Stimulated activated CD4-positive, alpha-beta T cell treated with anti-CD3 and anti-CD28 coated beads, Interleukin-12 subunit alpha, Interleukin-12 subunit beta, amount 100 ng/mL, for 24 hours (primary cell): ENCODE measurements at regions not wholly inside any gene's neighbourhood (a gene's known extent, or its start where the extent isn't known, plus 50 kb on each side); places are given as distances from the start of the nearest gene placed in this dataset.
"Not testable (repeated sequence)": the region's sequence is repeated elsewhere in the genome, so short reads cannot be mapped to it uniquely, and the experiment has no call there.

Source experiments
- DNase-seq, 2 experiments: peaks; one replicate each; pipeline ENCODE4 v3.0.0-alpha.2; 2020; ENCODE audit warnings: low read depth in 2 of 2

- DNase-seq = not testable (repeated sequence)
These were observed 351.8 kb upstream of the CITED2 start for GRCh38 chr6:139726272-139726671.

GRCh38 chr6:139722530-139722929 lies 348.1 kb upstream of the CITED2 start:
- DNase-seq = no peak

- no peak for DNase-seq
These were observed 347.5 kb upstream of the CITED2 start for GRCh38 chr6:139721954-139722353.

- no peak for DNase-seq
These were observed 339.6 kb upstream of the CITED2 start for GRCh38 chr6:139713900-139714506.

- no peak for DNase-seq
These were observed 339.0 kb upstream of the CITED2 start for GRCh38 chr6:139713424-139713823.

GRCh38 chr6:139712830-139713229 lies 338.4 kb upstream of the CITED2 start:
- no peak for DNase-seq

GRCh38 chr6:139711804-139712585 lies 337.5 kb upstream of the CITED2 start:
- no peak for DNase-seq

- no peak for DNase-seq
These were observed 336.1 kb upstream of the CITED2 start for GRCh38 chr6:139710556-139710955.

- no peak for DNase-seq
These were observed 334.1 kb upstream of the CITED2 start for GRCh38 chr6:139708337-139709199.

GRCh38 chr6:139706912-139707311 lies 332.5 kb upstream of the CITED2 start:
- DNase-seq = no peak

GRCh38 chr6:139705284-139705683 lies 330.8 kb upstream of the CITED2 start:
- DNase-seq = no peak

- DNase-seq = no peak
These were observed 329.3 kb upstream of the CITED2 start for GRCh38 chr6:139703780-139704179.

GRCh38 chr6:139702706-139703105 lies 328.3 kb upstream of the CITED2 start:
- DNase-seq = no peak

- no peak for DNase-seq
These were observed 327.2 kb upstream of the CITED2 start for GRCh38 chr6:139701695-139702094.

- DNase-seq = no peak
These were observed 326.6 kb upstream of the CITED2 start for GRCh38 chr6:139701003-139701402.

- DNase-seq = no peak
These were observed 325.5 kb upstream of the CITED2 start for GRCh38 chr6:139699911-139700310.

- no peak for DNase-seq
These were observed 324.9 kb upstream of the CITED2 start for GRCh38 chr6:139699335-139699734.

GRCh38 chr6:139698526-139699176 lies 324.2 kb upstream of the CITED2 start:
- no peak for DNase-seq

- DNase-seq = not testable (repeated sequence)
These were observed 323.4 kb upstream of the CITED2 start for GRCh38 chr6:139697856-139698255.

GRCh38 chr6:139696991-139697390 lies 322.5 kb upstream of the CITED2 start:
- not testable (repeated sequence) for DNase-seq

- DNase-seq = no peak
These were observed 320.9 kb upstream of the CITED2 start for GRCh38 chr6:139695361-139695760.

- no peak for DNase-seq
These were observed 319.3 kb upstream of the CITED2 start for GRCh38 chr6:139693735-139694134.
